Nephron progenitor cell (in vitro differentiated cells): ENCODE measurements at regions not wholly inside any gene's neighbourhood (a gene's known extent, or its start where the extent isn't known, plus 50 kb on each side); places are given as distances from the start of the nearest gene placed in this dataset.

Experiments used
- DNase-seq: peaks from one replicate; pipeline ENCODE4 v3.0.0; 2021
- H3K27ac Mint-ChIP-seq: 2 replicates; pipeline ENCODE4 v1.8.0; 2021; ENCODE audit warnings: mild to moderate bottlenecking, moderate library complexity, mixed read lengths
- H3K27me3 Mint-ChIP-seq: 2 replicates; pipeline ENCODE4 v1.8.0; 2021; ENCODE audit warnings: mild to moderate bottlenecking, low read depth, mixed read lengths; ENCODE audit not compliant: poor library complexity
- H3K36me3 Mint-ChIP-seq: 2 replicates; pipeline ENCODE4 v1.8.0; 2021; ENCODE audit warnings: low read depth, mixed read lengths
- H3K4me1 Mint-ChIP-seq: 2 replicates; pipeline ENCODE4 v1.8.0; 2021; ENCODE audit warnings: mixed read lengths
- H3K4me3 Mint-ChIP-seq: 2 replicates; pipeline ENCODE4 v1.8.0; 2021; ENCODE audit warnings: mild to moderate bottlenecking, moderate library complexity, mixed read lengths
- H3K9me3 Mint-ChIP-seq: 2 replicates; pipeline ENCODE4 v1.8.0; 2021; ENCODE audit warnings: mild to moderate bottlenecking, moderate library complexity, mixed read lengths
- TF ChIP-seq, protein P1 (sequence below): fragments of 200-600 bp; sonication (generic); IDR thresholded peaks from 2 replicates; pipeline ENCODE4 v1.5.0; 2021; ENCODE audit warnings: antibody characterized with exemption

GRCh38 chr5:83889971-83890745 is 169.5 kb upstream of the HAPLN1 start:
- TF ChIP-seq, protein P1, sequence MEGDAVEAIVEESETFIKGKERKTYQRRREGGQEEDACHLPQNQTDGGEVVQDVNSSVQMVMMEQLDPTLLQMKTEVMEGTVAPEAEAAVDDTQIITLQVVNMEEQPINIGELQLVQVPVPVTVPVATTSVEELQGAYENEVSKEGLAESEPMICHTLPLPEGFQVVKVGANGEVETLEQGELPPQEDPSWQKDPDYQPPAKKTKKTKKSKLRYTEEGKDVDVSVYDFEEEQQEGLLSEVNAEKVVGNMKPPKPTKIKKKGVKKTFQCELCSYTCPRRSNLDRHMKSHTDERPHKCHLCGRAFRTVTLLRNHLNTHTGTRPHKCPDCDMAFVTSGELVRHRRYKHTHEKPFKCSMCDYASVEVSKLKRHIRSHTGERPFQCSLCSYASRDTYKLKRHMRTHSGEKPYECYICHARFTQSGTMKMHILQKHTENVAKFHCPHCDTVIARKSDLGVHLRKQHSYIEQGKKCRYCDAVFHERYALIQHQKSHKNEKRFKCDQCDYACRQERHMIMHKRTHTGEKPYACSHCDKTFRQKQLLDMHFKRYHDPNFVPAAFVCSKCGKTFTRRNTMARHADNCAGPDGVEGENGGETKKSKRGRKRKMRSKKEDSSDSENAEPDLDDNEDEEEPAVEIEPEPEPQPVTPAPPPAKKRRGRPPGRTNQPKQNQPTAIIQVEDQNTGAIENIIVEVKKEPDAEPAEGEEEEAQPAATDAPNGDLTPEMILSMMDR: no peak

DNA sequence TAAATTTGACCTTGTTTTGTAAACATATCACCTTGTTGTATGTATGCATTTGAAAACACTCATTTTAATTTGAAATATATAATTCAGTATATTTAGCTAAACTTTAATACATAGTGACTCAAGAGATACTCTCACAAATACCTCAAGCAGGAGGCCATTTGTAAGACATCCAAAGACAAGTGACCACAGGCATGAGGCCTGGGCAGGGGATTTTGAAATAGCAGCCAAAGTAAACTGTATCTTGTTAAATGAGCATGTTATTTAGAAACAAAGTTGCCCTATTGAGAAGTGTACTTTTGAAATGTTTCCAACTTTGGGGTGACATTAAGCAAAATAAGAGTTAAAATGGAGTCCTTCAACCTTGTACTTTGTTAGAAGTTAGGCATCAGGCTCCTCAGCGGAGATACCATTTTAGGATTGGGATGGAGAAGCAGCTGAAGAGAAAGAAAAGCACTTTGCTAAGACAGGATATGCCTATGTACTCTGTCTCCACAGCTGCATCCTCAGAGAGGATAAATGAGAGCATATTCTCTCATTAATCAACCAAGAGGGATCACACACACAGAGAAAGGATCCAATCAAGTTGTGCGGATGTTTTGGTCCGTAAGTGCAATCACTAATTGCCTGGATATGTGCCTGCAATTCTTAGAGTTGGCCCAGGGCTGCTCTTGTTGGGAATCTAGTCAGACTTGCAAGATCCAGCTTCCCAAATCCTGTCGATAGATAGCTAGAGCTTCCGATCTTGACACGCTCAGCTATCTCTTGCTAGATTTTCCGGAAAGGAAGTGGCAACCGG is 157.5 kb upstream of the HAPLN1 start:
- no peaks in the 10 kb centered on the region for H3K9me3 Mint-ChIP-seq
- no peak overlapping the region for H3K27ac Mint-ChIP-seq
- no peak overlapping the region for H3K4me3 Mint-ChIP-seq
- H3K4me1 Mint-ChIP-seq: no peaks in the 10 kb centered on the region
- TF ChIP-seq, protein P1: no peak
- DNase-seq: no peak
- H3K27me3 Mint-ChIP-seq: no peaks in the 10 kb centered on the region
- no peaks in the 10 kb centered on the region for H3K36me3 Mint-ChIP-seq

More at GRCh38 chr5:83889971-83890745, 169.5 kb upstream of the HAPLN1 start:
- Mint-ChIP-seq H3K27me3 (no peaks in the 10 kb centered on the region), H3K36me3 (no peaks in the 10 kb centered on the region), H3K9me3 (no peaks in the 10 kb centered on the region), H3K4me3 (no peak overlapping the region), H3K27ac (no peak overlapping the region), H3K4me1 (no peaks in the 10 kb centered on the region)
- no peak for DNase-seq

DNA sequence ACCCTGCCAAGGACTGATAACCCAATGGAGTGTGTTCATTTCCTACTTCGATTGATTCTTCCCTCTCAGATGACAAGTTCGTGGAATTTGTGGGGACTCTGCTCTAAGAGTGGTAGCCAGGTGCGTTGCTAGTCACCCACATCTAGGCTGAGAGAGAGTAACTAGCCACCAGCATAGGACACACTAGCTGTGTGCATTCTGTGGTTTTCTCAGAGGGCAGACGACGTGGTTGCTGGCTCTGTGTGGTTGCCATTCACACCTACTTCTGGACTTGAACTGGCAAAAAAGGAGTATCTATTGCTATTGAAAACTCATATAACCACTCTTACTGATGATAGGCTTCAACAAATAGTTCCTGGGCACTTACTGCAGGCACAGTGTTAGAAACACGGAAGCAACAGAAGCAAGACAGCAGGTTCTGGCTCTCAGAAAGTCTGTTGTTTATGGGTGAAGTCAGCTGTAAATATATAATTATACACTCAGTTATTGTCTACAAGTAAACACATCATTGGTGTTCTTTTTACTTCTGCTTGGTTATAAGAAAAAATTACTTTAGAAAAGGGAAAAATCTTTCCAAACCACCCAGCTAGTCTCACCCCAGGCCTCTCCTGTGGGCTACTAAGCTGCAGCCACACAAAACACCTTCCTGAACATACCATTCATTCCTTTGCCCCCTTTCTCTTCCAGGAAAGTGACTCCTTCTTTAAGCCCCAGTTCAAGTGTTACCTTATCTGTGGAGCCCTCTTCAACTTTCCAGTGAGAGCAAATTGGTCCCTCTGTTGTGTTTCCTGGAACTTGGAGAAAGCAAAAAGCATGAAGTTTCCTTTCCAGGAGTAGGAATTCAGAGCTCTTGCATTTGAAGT is 151.1 kb upstream of the HAPLN1 start:
- Mint-ChIP-seq H3K36me3 (no peaks in the 10 kb centered on the region), H3K9me3 (no peaks in the 10 kb centered on the region), H3K4me1 (no peaks in the 10 kb centered on the region), H3K4me3 (no peak overlapping the region), H3K27me3 (no peaks in the 10 kb centered on the region), H3K27ac (no peak overlapping the region)
- TF ChIP-seq, protein P1: no peak
- no peak for DNase-seq

- H3K27ac Mint-ChIP-seq: no peak overlapping the region
- H3K27me3 Mint-ChIP-seq: no peaks in the 10 kb centered on the region
- TF ChIP-seq, protein P1: no peak
- no peaks in the 10 kb centered on the region for H3K36me3 Mint-ChIP-seq
- H3K4me3 Mint-ChIP-seq: no peak overlapping the region
- DNase-seq: no peak
- H3K9me3 Mint-ChIP-seq: peaks cover 4% of the 10 kb centered on the region
- H3K4me1 Mint-ChIP-seq: no peaks in the 10 kb centered on the region
Measured at GRCh38 chr5:83866181-83866580, 145.5 kb upstream of the HAPLN1 start.

GRCh38 chr5:83865579-83865978 is 144.9 kb upstream of the HAPLN1 start:
- H3K27ac Mint-ChIP-seq: no peak overlapping the region
- no peaks in the 10 kb centered on the region for H3K27me3 Mint-ChIP-seq
- no peaks in the 10 kb centered on the region for H3K4me1 Mint-ChIP-seq
- DNase-seq: no peak
- no peaks in the 10 kb centered on the region for H3K36me3 Mint-ChIP-seq
- peaks cover 4% of the 10 kb centered on the region for H3K9me3 Mint-ChIP-seq
- TF ChIP-seq, protein P1: no peak
- no peak overlapping the region for H3K4me3 Mint-ChIP-seq
